Mucosa of descending colon (tissue), 3 donors: ENCODE measurements at regions not wholly inside any gene's neighbourhood (a gene's known extent, or its start where the extent isn't known, plus 50 kb on each side); places are given as distances from the start of the nearest gene placed in this dataset.

Source experiments
- ATAC-seq: fragments of 200-7000 bp; cut with Tn5 transposase; one replicate; pipeline ENCODE4 v1.9.1; 2020; ENCODE audit warnings: mild to moderate bottlenecking, moderate library complexity
- DNase-seq, 3 donors: peaks; one replicate each; pipeline ENCODE4 v3.0.0-alpha.2; 2020
- H3K36me3 ChIP-seq: fragments of 200-600 bp; one replicate; pipeline ENCODE4 v1.8.0; 2021; ENCODE audit warnings: low read depth, mild to moderate bottlenecking
- H3K4me1 ChIP-seq: fragments of 200-600 bp; one replicate; pipeline ENCODE4 v1.8.0; 2021; ENCODE audit warnings: low read depth, mild to moderate bottlenecking
- H3K4me3 ChIP-seq: fragments of 200-600 bp; one replicate; pipeline ENCODE4 v1.8.0; 2021; ENCODE audit warnings: mild to moderate bottlenecking
- H3K9me3 ChIP-seq: fragments of 200-600 bp; one replicate; pipeline ENCODE4 v1.8.0; 2021; ENCODE audit warnings: mild to moderate bottlenecking
- intact Hi-C, 2 donors: fragments of 100-400 bp; cut with DNase I in 1 of 2; cut with micrococcal nuclease in 1 of 2; formaldehyde crosslinking; loops; one replicate each; pipeline versions ENCODE4 v1.11.0 to v1.11.1; 2022; cut with DNase I, micrococcal nuclease
- TF ChIP-seq, protein P1 (sequence below): fragments of 200-600 bp; IDR thresholded peaks from one replicate; pipeline ENCODE4 v1.8.0; 2022; ENCODE audit warnings: antibody characterized with exemption, mild to moderate bottlenecking
- donor health status: DM: no; HTN: no; CAD: no; lungs with moderate emphysema.
- donor health status: DM: no; HTN: no; CAD: no.
- donor health status: DM: no; HTN: yes; CAD: no.

DNA sequence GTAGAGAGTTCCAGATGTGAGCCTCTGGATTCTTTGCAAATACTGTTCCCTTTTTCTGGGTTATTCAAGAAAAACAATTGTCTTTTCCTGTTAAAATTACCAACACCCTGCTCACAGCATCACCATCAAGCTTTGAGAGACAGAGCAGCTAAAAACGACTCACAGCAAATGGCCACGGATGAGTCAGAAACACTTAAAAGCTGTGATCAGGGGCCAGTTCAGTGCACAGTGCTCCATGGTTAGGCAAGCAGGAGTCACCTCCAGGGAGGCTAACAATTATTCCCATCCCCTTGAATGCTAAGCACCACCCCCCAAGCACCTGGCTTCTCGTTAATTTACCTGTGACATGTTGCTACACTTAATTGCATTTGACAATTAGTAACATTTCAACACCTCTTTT is 128.4 kb upstream of the CAMK1G start:
- Histone ChIP-seq H3K9me3 (no peaks in the 10 kb centered on the region), H3K4me3 (no peak overlapping the region), H3K36me3 (no peaks in the 10 kb centered on the region), H3K4me1 (no peaks in the 10 kb centered on the region)
- ATAC-seq (no peak), DNase-seq (no peak)
- TF ChIP-seq, protein P1, sequence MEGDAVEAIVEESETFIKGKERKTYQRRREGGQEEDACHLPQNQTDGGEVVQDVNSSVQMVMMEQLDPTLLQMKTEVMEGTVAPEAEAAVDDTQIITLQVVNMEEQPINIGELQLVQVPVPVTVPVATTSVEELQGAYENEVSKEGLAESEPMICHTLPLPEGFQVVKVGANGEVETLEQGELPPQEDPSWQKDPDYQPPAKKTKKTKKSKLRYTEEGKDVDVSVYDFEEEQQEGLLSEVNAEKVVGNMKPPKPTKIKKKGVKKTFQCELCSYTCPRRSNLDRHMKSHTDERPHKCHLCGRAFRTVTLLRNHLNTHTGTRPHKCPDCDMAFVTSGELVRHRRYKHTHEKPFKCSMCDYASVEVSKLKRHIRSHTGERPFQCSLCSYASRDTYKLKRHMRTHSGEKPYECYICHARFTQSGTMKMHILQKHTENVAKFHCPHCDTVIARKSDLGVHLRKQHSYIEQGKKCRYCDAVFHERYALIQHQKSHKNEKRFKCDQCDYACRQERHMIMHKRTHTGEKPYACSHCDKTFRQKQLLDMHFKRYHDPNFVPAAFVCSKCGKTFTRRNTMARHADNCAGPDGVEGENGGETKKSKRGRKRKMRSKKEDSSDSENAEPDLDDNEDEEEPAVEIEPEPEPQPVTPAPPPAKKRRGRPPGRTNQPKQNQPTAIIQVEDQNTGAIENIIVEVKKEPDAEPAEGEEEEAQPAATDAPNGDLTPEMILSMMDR, result no peak
- intact Hi-C loops, result no loop called here

DNA sequence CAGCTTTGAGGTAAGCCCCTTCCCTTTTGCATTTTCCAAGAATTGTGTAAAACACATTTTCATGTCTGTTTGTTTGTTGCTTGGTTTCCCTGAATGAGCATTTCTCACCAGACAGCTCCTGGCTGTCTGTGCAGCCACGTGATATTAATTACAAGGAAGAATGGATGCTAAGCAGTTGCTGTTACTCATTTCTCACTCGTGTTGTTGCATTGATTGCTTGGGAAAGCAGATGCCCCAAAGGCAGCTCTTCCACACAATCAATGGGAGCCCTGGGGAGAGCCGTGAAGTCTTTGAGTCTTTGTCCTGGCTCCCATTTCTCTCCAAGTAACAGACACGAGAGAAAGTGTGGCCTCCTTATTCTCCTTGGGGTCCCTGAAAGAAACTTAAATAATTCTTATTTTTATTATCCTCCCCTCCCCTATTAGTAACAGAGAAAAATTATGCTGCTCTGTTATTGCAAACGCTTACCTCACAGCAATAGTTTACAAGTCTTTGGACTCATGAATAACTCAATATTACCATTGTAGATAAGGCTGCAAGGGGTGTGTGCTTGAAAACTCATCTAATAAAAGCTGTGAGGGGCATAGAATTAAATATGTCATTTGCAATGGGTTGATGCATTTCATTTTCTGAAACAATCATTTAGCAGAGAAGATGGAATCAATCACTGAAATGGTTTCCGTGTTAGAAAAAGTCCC is 127.7 kb upstream of the CAMK1G start:
- H3K9me3 ChIP-seq, result no peaks in the 10 kb centered on the region
- TF ChIP-seq, protein P1, result no peak
- ATAC-seq (no peak), DNase-seq (no peak)
- intact Hi-C loops, result no loop called here
- no peak overlapping the region for H3K4me3 ChIP-seq
- no peaks in the 10 kb centered on the region for H3K36me3 ChIP-seq
- no peaks in the 10 kb centered on the region for H3K4me1 ChIP-seq

DNA sequence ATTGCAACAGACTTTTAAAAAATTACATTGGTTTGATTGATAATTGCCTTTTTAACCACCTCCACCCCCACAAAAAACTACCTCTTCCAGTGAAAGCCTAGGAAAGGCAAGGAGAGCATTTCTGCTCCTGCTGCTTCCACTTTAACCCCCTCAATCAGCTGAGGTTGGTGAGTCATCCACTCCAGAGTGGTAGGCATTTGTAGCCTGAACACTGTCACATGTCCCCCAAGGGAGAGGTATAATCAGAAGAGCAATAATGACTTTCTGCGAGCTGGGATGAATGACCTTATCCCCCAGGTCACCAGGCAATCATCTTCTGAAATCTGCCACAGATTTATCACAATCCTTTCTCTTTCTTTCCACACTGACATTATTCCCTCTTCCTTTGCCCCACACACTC is 126.6 kb upstream of the CAMK1G start:
- ATAC-seq, result no peak
- TF ChIP-seq, protein P1, result no peak
- intact Hi-C loops, result no loop called here

DNA sequence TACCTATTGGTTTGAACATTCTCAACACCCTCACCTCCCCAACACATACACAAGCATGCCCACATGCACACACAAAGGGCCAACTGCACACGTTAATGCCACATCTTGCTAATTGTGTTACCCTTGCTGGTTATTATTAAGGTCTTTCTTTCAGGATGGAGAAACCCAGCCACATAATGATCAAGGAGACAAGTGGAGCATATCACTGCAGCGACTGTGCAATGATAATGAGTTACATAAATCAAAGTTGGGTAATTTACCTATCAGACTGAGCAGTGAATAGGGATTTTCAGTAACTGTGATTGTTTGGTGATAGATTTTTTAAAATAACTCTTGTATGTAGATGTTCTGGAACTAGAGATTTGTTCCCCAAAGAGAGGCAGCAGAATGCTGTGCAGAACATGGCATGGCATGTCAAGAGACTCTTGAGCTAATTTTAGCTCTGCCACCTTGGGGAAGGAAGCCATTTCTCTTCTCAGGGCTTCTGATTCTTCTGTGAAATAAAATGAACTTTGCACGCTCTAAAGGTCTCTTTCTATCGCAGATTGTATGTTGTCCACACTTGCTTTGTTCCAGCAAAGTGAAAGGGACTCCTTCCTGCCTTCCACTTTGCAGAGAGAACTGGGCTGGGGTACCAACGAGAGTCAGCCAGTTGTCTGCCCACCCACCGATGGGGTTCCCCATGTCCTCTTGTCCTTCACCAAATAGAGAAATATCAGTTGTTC is 126.0 kb upstream of the CAMK1G start:
- H3K4me3 ChIP-seq, result no peak overlapping the region
- H3K4me1 ChIP-seq, result no peaks in the 10 kb centered on the region
- TF ChIP-seq, protein P1, result no peak
- DNase-seq (no peak), ATAC-seq (no peak)
- intact Hi-C loops, result no loop called here
- no peaks in the 10 kb centered on the region for H3K36me3 ChIP-seq
- no peaks in the 10 kb centered on the region for H3K9me3 ChIP-seq

More for the DNA sequence above, 126.6 kb upstream of the CAMK1G start:
- no peaks in the 10 kb centered on the region for H3K9me3 ChIP-seq
- no peak overlapping the region for H3K4me3 ChIP-seq
- no peak for DNase-seq
- H3K4me1 ChIP-seq, result no peaks in the 10 kb centered on the region
- H3K36me3 ChIP-seq, result no peaks in the 10 kb centered on the region

DNA sequence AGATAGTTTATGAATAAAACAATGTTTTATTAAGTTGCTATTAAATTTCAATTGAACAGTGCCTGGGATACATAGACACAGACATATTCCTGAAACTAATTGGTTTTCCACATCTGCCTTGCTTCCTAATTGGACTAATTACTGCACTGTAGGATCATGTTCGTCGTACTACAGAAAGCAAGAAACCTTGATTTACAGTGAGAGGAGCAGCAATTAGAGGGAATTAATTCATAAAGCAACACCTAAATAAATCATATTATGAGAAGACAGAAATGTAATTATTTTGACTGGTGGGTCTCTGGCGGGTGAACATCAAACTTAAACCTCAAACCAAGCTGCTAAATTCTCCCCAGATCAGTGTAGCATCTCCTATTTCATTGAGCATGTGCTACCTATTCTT is 124.6 kb upstream of the CAMK1G start:
- no peak for ATAC-seq
- intact Hi-C loops, result no loop called here
- H3K9me3 ChIP-seq, result no peaks in the 10 kb centered on the region

More for the DNA sequence above, 124.6 kb upstream of the CAMK1G start:
- TF ChIP-seq, protein P1, result no peak
- no peaks in the 10 kb centered on the region for H3K4me1 ChIP-seq
- DNase-seq, result no peak
- H3K4me3 ChIP-seq, result no peak overlapping the region
- no peaks in the 10 kb centered on the region for H3K36me3 ChIP-seq
